Caco-2 (cell line): ENCODE measurements at regions not wholly inside any gene's neighbourhood (a gene's known extent, or its start where the extent isn't known, plus 50 kb on each side); places are given as distances from the start of the nearest gene placed in this dataset.

ENCODE experiments used
- BruUV-seq: library from RNA; stranded (reverse); fragments of 400-500 nt; replicated peaks from 2 replicates; lab custom pipeline; 2021; lab: Mats Ljungman, UMichigan
- CTCF ChIA-PET: fragments of 300-600 bp; sonication (Branson Sonifier 250); formaldehyde crosslinking; loops from one replicate; lab custom pipeline; 2022; ENCODE audit warnings: antibody characterized with exemption; lab: Charles Lee
- POLR2A ChIA-PET: fragments of 300-600 bp; sonication (Branson Sonifier 250); formaldehyde crosslinking; loops from one replicate; lab custom pipeline; 2022; ENCODE audit warnings: antibody characterized with exemption; lab: Charles Lee
- DNase-seq, 2 experiments: peaks; one replicate each; pipeline versions ENCODE4 v3.0.0 to v3.0.0-alpha.2; 2020 to 2022
- H3K27me3 ChIP-seq: replicated peaks from 2 replicates; pipeline ENCODE4 v1.6.0; 2011; ENCODE audit warnings: low read length; ENCODE audit not compliant: control insufficient read depth, insufficient read depth
- H3K36me3 ChIP-seq: 2 replicates; pipeline ENCODE4 v1.5.1; 2011; ENCODE audit warnings: low read length; ENCODE audit not compliant: control insufficient read depth, insufficient read depth
- H3K4me1 ChIP-seq: fragments of 250-450 bp; sonication (Bioruptor Pico); 2 replicates; pipeline ENCODE4 v1.5.1; 2020; ENCODE audit warnings: mild to moderate bottlenecking
- H3K4me3 ChIP-seq: 2 replicates; pipeline ENCODE4 v1.5.1; 2011; ENCODE audit warnings: low read depth, mild to moderate bottlenecking, control low read depth, low read length
- H3K9me3 ChIP-seq: fragments of 250-450 bp; sonication (Bioruptor Pico); 2 replicates; pipeline ENCODE4 v1.5.1; 2020; ENCODE audit warnings: mild to moderate bottlenecking, moderate library complexity
- H3K27ac Mint-ChIP-seq: one replicate; pipeline ENCODE4 v1.8.0; 2022; ENCODE audit warnings: mixed read lengths; ENCODE audit not compliant: unreplicated experiment
- H3K27me3 Mint-ChIP-seq: one replicate; pipeline ENCODE4 v1.8.0; 2022; ENCODE audit warnings: mixed read lengths; ENCODE audit not compliant: insufficient read depth, unreplicated experiment
- H3K36me3 Mint-ChIP-seq: one replicate; pipeline ENCODE4 v1.8.0; 2022; ENCODE audit warnings: mild to moderate bottlenecking, mixed read lengths; ENCODE audit not compliant: insufficient read depth, unreplicated experiment
- H3K4me1 Mint-ChIP-seq: one replicate; pipeline ENCODE4 v1.8.0; 2022; ENCODE audit warnings: low read depth, mixed read lengths; ENCODE audit not compliant: unreplicated experiment
- H3K4me3 Mint-ChIP-seq: one replicate; pipeline ENCODE4 v1.8.0; 2022; ENCODE audit warnings: mild to moderate bottlenecking, moderate library complexity, mixed read lengths; ENCODE audit not compliant: unreplicated experiment
- H3K9me3 Mint-ChIP-seq: one replicate; pipeline ENCODE4 v1.8.0; 2022; ENCODE audit warnings: mixed read lengths; ENCODE audit not compliant: unreplicated experiment
- intact Hi-C: fragments of 100-400 bp; cut with micrococcal nuclease; formaldehyde crosslinking; loops from one replicate; pipeline ENCODE4 v1.10.0; 2022; ENCODE audit not compliant: unreplicated experiment
- TF ChIP-seq, protein P1 (sequence below), 2 experiments: fragments of 200-600 bp in 1 of 2; IDR thresholded peaks; 1 replicate in 1 of 2; 2 replicates in 1 of 2; pipeline versions ENCODE4 v1.5.1 to v1.8.0; 2011 to 2022; ENCODE audit warnings: antibody characterized with exemption in 1 of 2, control low read depth in 1 of 2, inconsistent platforms in 1 of 2, low read depth in 1 of 2, low read length in 1 of 2, mild to moderate bottlenecking in 1 of 2, moderate library complexity in 1 of 2; ENCODE audit not compliant: insufficient read depth in 1 of 2, severe bottlenecking in 1 of 2, unreplicated experiment in 1 of 2

DNA sequence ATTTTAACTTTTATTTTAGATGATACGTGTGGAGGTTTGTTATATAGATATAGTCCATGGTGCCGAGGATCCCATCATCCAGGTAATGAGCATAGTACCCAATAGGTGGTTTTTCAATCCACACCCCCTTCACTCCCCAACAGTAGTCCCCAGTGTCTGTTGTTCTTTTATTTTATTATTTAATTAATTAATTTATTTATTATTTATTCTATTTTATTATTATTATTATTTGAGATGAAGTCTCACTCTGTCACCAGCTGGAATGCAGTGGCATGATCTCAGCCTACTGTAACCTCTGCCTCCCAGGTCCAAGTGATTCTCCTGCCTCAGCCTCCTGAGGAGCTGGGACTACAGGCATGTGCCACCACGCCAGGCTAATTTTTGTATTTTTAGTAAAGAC lies 2086.2 kb downstream of the PCDH9 start:
- no peak overlapping the region for H3K4me3 ChIP-seq
- TF ChIP-seq, protein P1, sequence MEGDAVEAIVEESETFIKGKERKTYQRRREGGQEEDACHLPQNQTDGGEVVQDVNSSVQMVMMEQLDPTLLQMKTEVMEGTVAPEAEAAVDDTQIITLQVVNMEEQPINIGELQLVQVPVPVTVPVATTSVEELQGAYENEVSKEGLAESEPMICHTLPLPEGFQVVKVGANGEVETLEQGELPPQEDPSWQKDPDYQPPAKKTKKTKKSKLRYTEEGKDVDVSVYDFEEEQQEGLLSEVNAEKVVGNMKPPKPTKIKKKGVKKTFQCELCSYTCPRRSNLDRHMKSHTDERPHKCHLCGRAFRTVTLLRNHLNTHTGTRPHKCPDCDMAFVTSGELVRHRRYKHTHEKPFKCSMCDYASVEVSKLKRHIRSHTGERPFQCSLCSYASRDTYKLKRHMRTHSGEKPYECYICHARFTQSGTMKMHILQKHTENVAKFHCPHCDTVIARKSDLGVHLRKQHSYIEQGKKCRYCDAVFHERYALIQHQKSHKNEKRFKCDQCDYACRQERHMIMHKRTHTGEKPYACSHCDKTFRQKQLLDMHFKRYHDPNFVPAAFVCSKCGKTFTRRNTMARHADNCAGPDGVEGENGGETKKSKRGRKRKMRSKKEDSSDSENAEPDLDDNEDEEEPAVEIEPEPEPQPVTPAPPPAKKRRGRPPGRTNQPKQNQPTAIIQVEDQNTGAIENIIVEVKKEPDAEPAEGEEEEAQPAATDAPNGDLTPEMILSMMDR (IDR thresholded peaks at IDR 0.05; ENCODE audit: insufficient read depth in 1 of 2, low read depth in 1 of 2, low read length in 1 of 2, severe bottlenecking in 1 of 2, unreplicated experiment in 1 of 2) = no peak
- no peak for DNase-seq
- no peak overlapping the region for H3K4me3 Mint-ChIP-seq
- no peaks in the 10 kb centered on the region for H3K9me3 ChIP-seq
- ChIA-PET CTCF (no interaction called here), POLR2A (no interaction called here)
- BruUV-seq = no TSS peak
- no peaks in the 10 kb centered on the region for H3K27me3 ChIP-seq
- H3K4me1 Mint-ChIP-seq = no peaks in the 10 kb centered on the region
- H3K36me3 ChIP-seq = no peaks in the 10 kb centered on the region
- no peaks in the 10 kb centered on the region for H3K27me3 Mint-ChIP-seq
- H3K36me3 Mint-ChIP-seq = no peaks in the 10 kb centered on the region
- H3K9me3 Mint-ChIP-seq = peaks cover 10% of the 10 kb centered on the region
- H3K27ac Mint-ChIP-seq = no peak overlapping the region
- H3K4me1 ChIP-seq = no peaks in the 10 kb centered on the region
- intact Hi-C loops = no loop called here

DNA sequence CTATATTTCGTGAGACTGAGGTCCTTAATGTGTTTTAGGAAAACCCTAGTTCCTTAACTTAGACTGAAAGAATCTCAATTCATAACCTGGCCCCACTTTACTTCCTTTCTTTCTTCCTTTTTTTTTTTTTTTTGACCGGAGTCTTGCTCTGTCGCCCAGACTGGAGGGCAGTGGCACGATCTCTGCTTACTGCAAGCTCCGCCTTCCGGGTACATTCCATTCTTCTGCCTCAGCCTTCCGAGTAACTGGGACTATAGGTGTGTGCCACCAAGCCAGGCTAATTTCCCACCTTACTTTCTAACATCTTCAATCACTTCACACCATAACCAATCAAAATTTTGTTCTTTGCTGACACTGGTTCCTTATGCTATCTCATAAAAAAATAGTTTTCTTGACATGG lies 2097.0 kb downstream of the PCDH9 start:
- H3K9me3 Mint-ChIP-seq = no peaks in the 10 kb centered on the region
- intact Hi-C loops = no loop called here
- H3K27me3 Mint-ChIP-seq = no peaks in the 10 kb centered on the region
- peaks cover 12% of the 10 kb centered on the region for H3K4me1 Mint-ChIP-seq
- peak; percentile 14 to 46 for DNase-seq
- no peaks in the 10 kb centered on the region for H3K4me1 ChIP-seq
- no peaks in the 10 kb centered on the region for H3K36me3 Mint-ChIP-seq
- peak overlapping the region; percentile 51 for H3K4me3 Mint-ChIP-seq
- TF ChIP-seq, protein P1 (IDR thresholded peaks at IDR 0.05; ENCODE audit: insufficient read depth in 1 of 2, low read depth in 1 of 2, low read length in 1 of 2, severe bottlenecking in 1 of 2, unreplicated experiment in 1 of 2) = no peak
- no peaks in the 10 kb centered on the region for H3K27me3 ChIP-seq
- CTCF ChIA-PET = no interaction called here
- H3K36me3 ChIP-seq = no peaks in the 10 kb centered on the region
- H3K4me3 ChIP-seq = no peak overlapping the region
- BruUV-seq = no TSS peak
- no peak overlapping the region for H3K27ac Mint-ChIP-seq
- 0 out of 2 replicates have a peak, but pooled peaks cover 4% of the 10 kb centered on the region for H3K9me3 ChIP-seq
- POLR2A ChIA-PET = no interaction called here

DNA sequence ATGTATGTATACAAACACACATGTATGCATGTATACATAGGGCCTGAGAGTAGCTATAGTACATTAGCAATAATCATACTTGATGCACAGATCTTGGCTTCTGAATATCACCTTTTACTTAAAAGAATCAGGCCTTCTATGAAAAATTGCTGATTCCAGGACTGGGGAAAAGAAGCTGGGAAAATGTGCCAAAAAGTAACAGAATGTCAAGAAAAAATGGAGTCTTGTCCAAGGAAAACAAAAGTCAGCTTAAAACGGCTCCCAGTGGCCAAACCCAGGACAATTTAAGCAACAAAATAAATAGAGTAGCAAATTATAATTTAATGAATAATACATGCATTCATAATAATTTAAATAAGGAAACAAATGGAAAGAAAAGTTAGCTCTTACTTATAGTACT lies 2104.9 kb downstream of the PCDH9 start:
- no peaks in the 10 kb centered on the region for H3K27me3 Mint-ChIP-seq
- BruUV-seq = no TSS peak
- no peaks in the 10 kb centered on the region for H3K36me3 ChIP-seq
- no peaks in the 10 kb centered on the region for H3K4me1 Mint-ChIP-seq
- H3K9me3 ChIP-seq = no peaks in the 10 kb centered on the region
- intact Hi-C loops = no loop called here
- H3K4me1 ChIP-seq = no peaks in the 10 kb centered on the region
- no peak overlapping the region for H3K4me3 ChIP-seq
- no peaks in the 10 kb centered on the region for H3K9me3 Mint-ChIP-seq
- no peak for DNase-seq
- H3K27ac Mint-ChIP-seq = no peak overlapping the region
- no peaks in the 10 kb centered on the region for H3K27me3 ChIP-seq
- ChIA-PET CTCF (no interaction called here), POLR2A (no interaction called here)
- no peaks in the 10 kb centered on the region for H3K36me3 Mint-ChIP-seq
- TF ChIP-seq, protein P1 (IDR thresholded peaks at IDR 0.05; ENCODE audit: insufficient read depth in 1 of 2, low read depth in 1 of 2, low read length in 1 of 2, severe bottlenecking in 1 of 2, unreplicated experiment in 1 of 2) = no peak
- H3K4me3 Mint-ChIP-seq = no peak overlapping the region
